ENCODE measurements at regions not wholly inside any gene's neighbourhood (a gene's known extent, or its start where the extent isn't known, plus 50 kb on each side); places are given as distances from the start of the nearest gene placed in this dataset.
"Not testable (repeated sequence)": the region's sequence is repeated elsewhere in the genome, so short reads cannot be mapped to it uniquely, and the experiment has no call there.

- in situ Hi-C loops (cut with MboI; ENCODE audit: low sequenced_read_pairs): no loop called here
Measured at GRCh38 chr2:22958308-22958707, 426.7 kb upstream of the KLHL29 start.

DNA sequence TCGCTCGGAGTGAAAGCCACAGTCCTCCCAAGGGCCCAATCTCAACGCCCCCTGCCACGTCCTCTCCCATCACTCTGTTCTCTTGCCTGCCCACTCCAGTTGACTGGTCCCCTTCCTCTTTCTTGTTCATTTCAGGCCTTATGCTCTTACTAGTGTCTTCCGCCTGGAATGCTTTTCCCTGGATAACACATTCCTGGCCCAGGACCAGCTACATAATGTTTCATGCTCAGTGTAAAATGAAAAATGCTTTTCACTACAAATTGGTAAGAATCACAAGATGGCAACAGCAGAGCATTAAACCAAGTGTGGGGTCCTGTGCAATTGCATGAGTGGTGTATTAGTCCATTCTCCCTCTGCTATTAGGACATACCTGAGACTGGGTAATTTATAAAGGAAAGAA lies 417.2 kb upstream of the KLHL29 start:
- in situ Hi-C loops (cut with MboI; ENCODE audit: low sequenced_read_pairs): no loop called here

GRCh38 chr2:22970284-22970975 lies 414.5 kb upstream of the KLHL29 start:
- in situ Hi-C loops (cut with MboI; ENCODE audit: low sequenced_read_pairs): no loop called here

DNA sequence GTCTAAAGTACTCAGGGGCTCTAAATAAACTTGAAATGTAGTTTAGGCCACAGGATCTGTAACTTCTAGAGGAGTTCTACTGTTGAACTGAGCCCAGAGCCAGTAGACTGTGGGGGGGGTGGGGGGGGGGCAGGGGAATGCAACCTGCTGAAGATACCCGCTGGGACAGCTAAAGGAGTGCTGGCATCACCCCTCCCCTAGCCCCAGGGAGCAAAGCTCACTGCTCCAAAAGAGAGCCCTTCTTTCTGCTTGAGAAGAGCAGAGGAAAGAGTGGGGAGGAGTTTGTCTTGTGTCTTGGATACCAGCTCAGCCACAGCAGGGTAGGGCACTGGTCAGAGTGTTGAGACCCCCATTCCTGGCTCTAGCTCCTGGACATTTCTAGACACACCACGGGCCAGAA lies 414.0 kb upstream of the KLHL29 start:
- in situ Hi-C loops (cut with MboI; ENCODE audit: low sequenced_read_pairs): no loop called here

DNA sequence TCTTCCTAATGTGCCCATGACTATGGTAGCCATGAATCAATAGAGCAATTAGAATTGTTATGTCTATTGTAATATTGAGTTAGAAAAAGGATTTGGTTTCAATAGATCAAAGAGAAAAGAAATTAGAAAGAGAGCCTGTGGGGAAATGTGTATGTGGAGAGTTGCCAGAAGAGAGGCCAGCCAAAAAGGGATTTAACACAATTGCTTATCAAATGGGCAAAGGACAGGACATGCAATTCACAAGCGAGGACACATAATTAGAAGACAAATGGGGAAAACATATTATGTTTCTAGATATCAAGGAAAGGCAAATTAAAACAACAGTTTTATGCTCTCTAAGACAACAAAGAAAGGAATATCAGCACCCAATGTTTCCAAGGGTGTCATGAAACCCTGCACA lies 403.2 kb upstream of the KLHL29 start:
- in situ Hi-C loops (cut with MboI; ENCODE audit: low sequenced_read_pairs): no loop called here

DNA sequence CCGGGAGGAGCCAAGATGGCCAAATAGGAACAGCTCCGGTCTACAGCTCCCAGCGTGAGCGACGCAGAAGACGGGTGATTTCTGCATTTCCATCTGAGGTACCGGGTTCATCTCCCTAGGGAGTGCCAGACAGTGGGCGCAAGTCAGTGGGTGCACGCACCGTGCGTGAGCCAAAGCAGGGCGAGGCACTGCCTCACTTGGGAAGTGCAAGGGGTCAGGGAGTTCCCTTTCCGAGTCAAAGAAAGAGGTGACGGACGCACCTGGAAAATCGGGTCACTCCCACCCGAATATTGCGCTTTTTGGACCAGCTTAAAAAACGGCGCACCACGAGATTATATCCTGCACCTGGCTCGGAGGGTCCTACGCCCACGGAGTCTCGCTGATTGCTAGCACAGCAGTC lies 400.8 kb upstream of the KLHL29 start:
- in situ Hi-C loops (cut with MboI; ENCODE audit: low sequenced_read_pairs): not testable (repeated sequence)

- in situ Hi-C loops (cut with MboI; ENCODE audit: low sequenced_read_pairs): no loop called here
Measured at GRCh38 chr2:22990246-22990645, 394.7 kb upstream of the KLHL29 start.

DNA sequence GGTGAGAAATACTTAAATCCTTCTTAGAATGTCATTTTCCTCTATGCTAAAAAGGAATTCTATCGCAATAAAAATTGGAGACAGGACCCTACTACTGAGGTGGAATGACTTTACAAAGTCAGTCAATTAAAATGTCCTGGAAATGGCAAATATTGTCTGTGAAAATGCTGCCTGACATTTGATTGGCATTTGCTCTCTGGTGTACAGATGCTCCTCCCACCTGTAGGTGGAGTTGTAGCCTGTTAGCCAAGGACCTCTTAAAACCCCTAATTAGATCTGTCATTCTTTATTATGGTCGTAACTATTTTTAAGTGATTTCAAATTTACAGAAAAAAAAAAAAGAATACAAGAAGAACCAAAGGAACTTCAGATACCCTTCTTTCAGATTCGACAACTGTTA lies 393.1 kb upstream of the KLHL29 start:
- in situ Hi-C loops (cut with MboI; ENCODE audit: low sequenced_read_pairs): no loop called here

- in situ Hi-C loops (cut with MboI; ENCODE audit: low sequenced_read_pairs): no loop called here
Measured at GRCh38 chr2:22992441-22992840, 392.5 kb upstream of the KLHL29 start.

DNA sequence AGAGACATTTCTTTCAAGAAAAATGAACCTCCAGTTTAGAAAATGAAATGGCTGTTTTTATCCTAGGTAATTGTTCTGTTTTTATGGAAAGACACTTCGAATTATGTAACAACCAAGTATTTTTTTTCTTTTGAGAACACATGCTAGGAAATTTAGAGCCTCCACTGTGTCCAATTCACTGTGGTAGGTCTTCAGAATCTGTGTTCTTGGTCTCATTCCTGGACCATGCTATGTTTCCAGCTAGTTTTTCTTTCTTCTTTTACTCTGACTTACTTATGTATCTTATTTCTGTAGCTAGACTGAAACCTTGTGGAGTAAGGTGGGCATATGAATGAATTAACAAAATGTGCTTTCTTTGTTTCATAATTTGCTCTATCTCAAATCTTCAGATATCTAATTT lies 391.7 kb upstream of the KLHL29 start:
- in situ Hi-C loops (cut with MboI; ENCODE audit: low sequenced_read_pairs): no loop called here

DNA sequence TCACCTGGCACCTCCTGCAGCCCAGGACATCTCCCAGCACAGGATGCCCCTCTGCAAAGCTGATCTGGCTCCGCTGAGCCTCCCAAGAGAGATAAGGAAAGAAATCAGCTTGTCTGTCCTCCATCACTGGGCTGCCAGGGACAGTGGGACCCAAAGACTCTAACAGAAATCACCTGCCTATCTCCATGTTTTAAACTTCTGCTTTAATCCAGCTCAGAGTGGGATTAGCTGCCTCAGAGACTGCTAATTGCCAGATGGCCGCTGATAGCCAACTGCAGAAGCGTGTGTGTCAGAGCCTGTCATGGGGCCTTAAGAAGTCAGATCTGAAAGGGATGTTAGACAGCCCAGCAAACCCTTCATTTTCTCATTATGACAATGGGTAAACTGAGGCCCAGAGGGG lies 389.4 kb upstream of the KLHL29 start:
- in situ Hi-C loops (cut with MboI; ENCODE audit: low sequenced_read_pairs): no loop called here

- in situ Hi-C loops (cut with MboI; ENCODE audit: low sequenced_read_pairs): no loop called here
Measured at GRCh38 chr2:22996911-22997310, 388.1 kb upstream of the KLHL29 start.

- in situ Hi-C loops (cut with MboI; ENCODE audit: low sequenced_read_pairs): no loop called here
Measured at GRCh38 chr2:22998359-22998758, 386.6 kb upstream of the KLHL29 start.

DNA sequence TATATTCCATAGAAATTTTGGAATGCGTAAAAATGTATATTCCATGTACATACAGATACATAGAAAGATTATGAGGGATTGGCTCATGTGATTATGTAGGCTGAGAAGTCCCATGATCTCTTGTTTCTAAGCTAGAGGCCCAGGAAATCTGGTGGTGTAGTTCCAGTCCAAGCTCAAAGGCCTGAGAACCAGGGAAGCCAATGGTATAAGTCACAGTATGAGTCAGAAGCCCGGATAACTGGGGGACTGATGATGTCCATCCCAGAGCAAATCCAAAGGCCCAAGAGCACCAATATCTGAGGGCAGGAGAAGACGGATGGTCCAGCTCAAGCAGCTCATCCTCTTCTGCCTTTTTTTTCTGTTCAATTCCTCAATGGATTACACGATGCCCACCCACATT lies 385.0 kb upstream of the KLHL29 start:
- in situ Hi-C loops (cut with MboI; ENCODE audit: low sequenced_read_pairs): no loop called here

- in situ Hi-C loops (cut with MboI; ENCODE audit: low sequenced_read_pairs): no loop called here
Measured at GRCh38 chr2:23002234-23002633, 382.7 kb upstream of the KLHL29 start.

- in situ Hi-C loops (cut with MboI; ENCODE audit: low sequenced_read_pairs): no loop called here
Measured at GRCh38 chr2:23005469-23005868, 379.5 kb upstream of the KLHL29 start.

DNA sequence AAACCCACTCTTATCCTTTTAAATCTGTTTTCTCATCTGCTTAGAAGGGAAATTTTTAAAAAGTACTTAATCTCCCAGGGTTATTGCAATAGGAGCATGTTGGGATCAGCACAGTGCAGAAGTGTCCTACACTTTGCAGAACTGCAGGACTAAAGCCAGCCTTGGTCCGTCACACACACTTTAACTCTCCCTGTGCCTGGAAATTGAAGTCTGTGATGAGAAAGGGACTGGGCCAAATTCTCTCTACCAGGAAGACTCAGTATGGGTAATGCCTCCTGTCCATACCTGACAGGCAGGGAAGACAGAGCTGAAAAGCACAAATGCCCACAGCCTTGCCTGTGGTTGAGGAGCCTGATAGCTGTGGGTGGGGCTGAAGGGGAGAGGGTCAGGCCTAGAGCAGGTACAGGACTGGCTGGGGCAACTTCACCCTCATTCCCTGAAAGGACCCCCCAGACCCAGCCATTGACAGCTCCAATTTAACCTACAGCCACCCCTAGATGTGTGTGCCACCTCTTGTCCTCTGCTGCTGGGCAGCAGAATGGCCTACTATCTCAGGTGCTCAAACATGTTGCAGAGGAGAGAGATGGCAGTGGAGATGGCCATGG lies 377.2 kb upstream of the KLHL29 start:
- in situ Hi-C loops (cut with MboI; ENCODE audit: low sequenced_read_pairs): no loop called here

DNA sequence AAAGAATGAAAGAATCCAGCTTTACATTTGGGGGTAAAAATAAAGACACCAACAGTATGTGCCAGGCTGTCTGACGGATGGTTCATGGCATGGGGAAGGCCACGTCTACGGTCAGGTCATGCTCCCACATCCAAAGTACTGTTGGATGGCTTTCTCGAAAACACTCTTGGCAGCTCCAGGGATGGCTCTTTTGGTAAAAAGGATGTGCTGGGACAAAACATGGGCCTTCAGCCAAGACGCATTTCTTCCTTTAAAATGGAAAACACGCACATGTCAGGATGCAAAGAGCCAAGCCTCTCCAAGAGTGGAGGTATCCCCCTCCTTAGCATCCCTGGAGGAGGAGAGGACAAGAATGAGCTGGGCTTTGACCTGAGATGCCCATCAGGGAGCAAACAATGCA lies 376.5 kb upstream of the KLHL29 start:
- in situ Hi-C loops (cut with MboI; ENCODE audit: low sequenced_read_pairs): no loop called here

DNA sequence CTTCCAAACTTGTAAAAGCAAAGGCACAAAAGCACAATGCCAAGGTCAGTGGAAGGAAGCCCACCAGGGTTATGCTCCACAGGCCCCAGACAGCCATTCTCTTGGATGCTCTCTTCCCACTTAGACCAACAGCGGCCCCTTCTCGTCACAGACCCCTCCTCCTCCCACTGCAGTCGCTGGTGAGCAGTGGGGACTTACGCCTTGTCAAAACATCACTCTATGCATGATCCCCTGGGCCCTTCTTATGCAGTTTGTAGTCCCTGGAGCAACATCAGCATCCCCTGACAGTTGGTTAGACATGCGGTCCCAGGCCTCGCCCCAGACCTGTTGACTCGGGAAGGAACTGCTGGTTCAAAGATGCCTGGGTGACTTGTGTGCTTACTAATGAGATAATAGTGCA lies 376.0 kb upstream of the KLHL29 start:
- in situ Hi-C loops (cut with MboI; ENCODE audit: low sequenced_read_pairs): no loop called here

- in situ Hi-C loops (cut with MboI; ENCODE audit: low sequenced_read_pairs): no loop called here
Measured at GRCh38 chr2:23009545-23010149, 375.3 kb upstream of the KLHL29 start.

GRCh38 chr2:23012499-23012898 lies 372.5 kb upstream of the KLHL29 start:
- in situ Hi-C loops (cut with MboI; ENCODE audit: low sequenced_read_pairs): no loop called here

DNA sequence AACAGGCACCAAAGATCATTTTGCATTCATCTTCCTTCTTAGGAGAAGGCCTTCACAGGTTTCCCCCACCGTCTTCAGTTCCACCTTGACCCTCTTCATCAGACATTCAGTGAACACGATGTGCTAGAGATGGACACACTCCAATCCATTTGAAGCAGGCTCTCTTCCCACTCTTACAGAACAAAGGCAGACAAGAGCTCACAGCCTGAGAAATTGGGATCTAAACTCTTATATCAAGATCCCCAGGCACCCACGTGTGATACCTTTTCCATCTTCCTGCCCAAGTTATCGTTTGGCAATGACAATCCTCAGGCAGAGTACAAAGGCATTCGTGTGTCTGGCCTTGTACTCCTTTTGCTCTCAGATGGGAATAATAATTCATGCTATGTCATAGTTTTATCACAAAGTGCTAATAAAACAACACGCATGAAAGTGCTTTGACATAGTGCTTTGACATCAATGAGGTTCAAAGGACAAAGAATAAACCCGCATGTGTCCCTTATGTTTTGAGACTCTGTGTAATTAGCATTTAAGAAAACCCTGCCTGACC lies 369.3 kb upstream of the KLHL29 start:
- in situ Hi-C loops (cut with MboI; ENCODE audit: low sequenced_read_pairs): no loop called here

Data from HL-60/S4 treated with phorbol 12-myristate 13-acetate at 8.2 ng/mL for 4 days and 3 days (cell line).